WTC11 (cell line): ENCODE measurements at regions not wholly inside any gene's neighbourhood (a gene's known extent, or its start where the extent isn't known, plus 50 kb on each side); places are given as distances from the start of the nearest gene placed in this dataset.

ENCODE experiments used
- ATAC-seq: fragments of 200-7000 bp; cut with Tn5 transposase; 2 replicates; pipeline ENCODE4 v1.10.0; 2021; ENCODE audit warnings: mild to moderate bottlenecking, moderate library complexity
- CTCF ChIA-PET: fragments of 300-600 bp; sonication (Branson Sonifier 250); formaldehyde crosslinking; loops from one replicate; lab custom pipeline; 2021; ENCODE audit warnings: antibody characterized with exemption; lab: Charles Lee
- POLR2A ChIA-PET: fragments of 350-600 bp; sonication (Branson Sonifier 250); formaldehyde crosslinking; loops from one replicate; lab custom pipeline; 2021; ENCODE audit warnings: antibody characterized with exemption; lab: Charles Lee
- DNase-seq: peaks from one replicate; pipeline ENCODE4 v3.0.0; 2021; ENCODE audit warnings: low spot score
- H3K27ac Mint-ChIP-seq: 2 replicates; pipeline ENCODE4 v1.8.0; 2021; ENCODE audit warnings: mixed read lengths
- H3K27me3 Mint-ChIP-seq: 2 replicates; pipeline ENCODE4 v1.8.0; 2021; ENCODE audit warnings: low read depth, mild to moderate bottlenecking, moderate library complexity, mixed read lengths
- H3K36me3 Mint-ChIP-seq: 2 replicates; pipeline ENCODE4 v1.8.0; 2021; ENCODE audit warnings: mixed read lengths
- H3K4me1 Mint-ChIP-seq: 2 replicates; pipeline ENCODE4 v1.8.0; 2022; ENCODE audit warnings: mixed read lengths
- H3K4me3 Mint-ChIP-seq: 2 replicates; pipeline ENCODE4 v1.8.0; 2021; ENCODE audit warnings: mild to moderate bottlenecking, moderate library complexity, mixed read lengths
- H3K9me3 Mint-ChIP-seq: 2 replicates; pipeline ENCODE4 v1.8.0; 2021; ENCODE audit warnings: mixed read lengths
- CBFB ChIP-seq: sonication (generic); formaldehyde crosslinking; IDR thresholded peaks from 2 replicates; pipeline ENCODE4 v1.8.1; 2022; ENCODE audit warnings: mild to moderate bottlenecking, low read depth, missing genetic modification reagents
- CREM ChIP-seq: sonication (generic); formaldehyde crosslinking; IDR thresholded peaks from 2 replicates; pipeline ENCODE4 v1.8.1; 2022; ENCODE audit warnings: mild to moderate bottlenecking, missing genetic modification reagents, moderate library complexity
- EMX1 ChIP-seq: fragments of 250-450 bp; sonication (Bioruptor Pico); IDR thresholded peaks from 2 replicates; pipeline ENCODE4 v1.8.0; 2021; ENCODE audit warnings: mild to moderate bottlenecking
- ESRRA ChIP-seq: sonication (generic); formaldehyde crosslinking; IDR thresholded peaks from 2 replicates; pipeline ENCODE4 v1.8.1; 2022; ENCODE audit warnings: mild to moderate bottlenecking, missing genetic modification reagents, borderline replicate concordance
- FOXJ3 ChIP-seq: sonication (generic); formaldehyde crosslinking; IDR thresholded peaks from 2 replicates; pipeline ENCODE4 v1.9.0; 2021; ENCODE audit warnings: missing genetic modification reagents, mild to moderate bottlenecking, borderline replicate concordance
- IRF2 ChIP-seq: sonication (generic); formaldehyde crosslinking; IDR thresholded peaks from 2 replicates; pipeline ENCODE4 v1.8.0; 2022; ENCODE audit warnings: low read depth, missing genetic modification reagents, borderline replicate concordance
- MYBL2 ChIP-seq: sonication (generic); formaldehyde crosslinking; IDR thresholded peaks from 2 replicates; pipeline ENCODE4 v1.8.1; 2023; ENCODE audit warnings: mild to moderate bottlenecking, moderate library complexity, missing genetic modification reagents
- SOX15 ChIP-seq: fragments of 250-450 bp; sonication (Bioruptor Pico); IDR thresholded peaks from 2 replicates; pipeline ENCODE4 v1.9.0; 2021; ENCODE audit warnings: mild to moderate bottlenecking
- TEAD1 ChIP-seq: sonication (generic); formaldehyde crosslinking; IDR thresholded peaks from 2 replicates; pipeline ENCODE4 v1.8.0; 2022; ENCODE audit warnings: mild to moderate bottlenecking, missing genetic modification reagents
- ZNF396 ChIP-seq: fragments of 250-450 bp; sonication (Bioruptor Pico); IDR thresholded peaks from 2 replicates; pipeline ENCODE4 v1.8.0; 2021; ENCODE audit warnings: mild to moderate bottlenecking, moderate library complexity, borderline replicate concordance
- TF ChIP-seq, protein P1 (sequence below): sonication (generic); formaldehyde crosslinking; IDR thresholded peaks from 2 replicates; pipeline ENCODE4 v1.8.1; 2022; ENCODE audit warnings: mild to moderate bottlenecking, moderate library complexity, missing genetic modification reagents
- TF ChIP-seq, protein P2 (sequence below): sonication (generic); formaldehyde crosslinking; IDR thresholded peaks from 2 replicates; pipeline ENCODE4 v1.8.1; 2022; ENCODE audit warnings: low read depth, missing genetic modification reagents, borderline replicate concordance
- TF ChIP-seq, protein P3 (sequence below): sonication (generic); formaldehyde crosslinking; IDR thresholded peaks from 2 replicates; pipeline ENCODE4 v1.8.0; 2022; ENCODE audit warnings: mild to moderate bottlenecking, missing genetic modification reagents
- TF ChIP-seq, protein P4 (sequence below): sonication (generic); formaldehyde crosslinking; IDR thresholded peaks from 2 replicates; pipeline ENCODE4 v1.8.1; 2023; ENCODE audit warnings: mild to moderate bottlenecking, moderate library complexity, missing genetic modification reagents
- TF ChIP-seq, protein P5 (sequence below): sonication (generic); formaldehyde crosslinking; conservative IDR thresholded peaks from 2 replicates; pipeline ENCODE4 v1.8.1; 2022; ENCODE audit warnings: mild to moderate bottlenecking, missing genetic modification reagents
- TF ChIP-seq, protein P6 (sequence below): sonication (generic); formaldehyde crosslinking; IDR thresholded peaks from 2 replicates; pipeline ENCODE4 v1.8.0; 2023; ENCODE audit warnings: mild to moderate bottlenecking, missing genetic modification reagents
- TF ChIP-seq, protein P7 (sequence below): fragments of 250-450 bp; sonication (Bioruptor Pico); conservative IDR thresholded peaks from 2 replicates; pipeline ENCODE4 v1.9.0; 2021; ENCODE audit warnings: mild to moderate bottlenecking

DNA sequence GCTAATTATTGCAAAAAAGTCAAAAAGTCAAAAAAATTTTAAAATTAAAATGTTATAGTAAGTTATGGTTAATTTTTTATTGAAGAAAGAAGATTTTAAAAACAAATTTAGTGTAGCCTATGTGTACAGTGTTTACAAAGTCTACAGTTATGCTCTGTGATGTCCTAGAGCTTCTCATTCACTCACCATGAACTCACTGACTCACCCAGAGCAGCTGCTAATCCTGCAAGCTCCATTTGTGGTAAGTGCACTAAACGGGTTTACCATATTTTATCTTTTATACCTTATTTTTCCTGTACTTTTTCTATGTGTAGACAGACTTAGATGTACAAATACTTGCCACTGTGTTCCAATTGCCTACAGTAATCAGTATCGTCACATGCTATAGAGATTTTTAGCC is 788.2 kb downstream of the DSC3 start (continued):
- TF ChIP-seq, protein P1, sequence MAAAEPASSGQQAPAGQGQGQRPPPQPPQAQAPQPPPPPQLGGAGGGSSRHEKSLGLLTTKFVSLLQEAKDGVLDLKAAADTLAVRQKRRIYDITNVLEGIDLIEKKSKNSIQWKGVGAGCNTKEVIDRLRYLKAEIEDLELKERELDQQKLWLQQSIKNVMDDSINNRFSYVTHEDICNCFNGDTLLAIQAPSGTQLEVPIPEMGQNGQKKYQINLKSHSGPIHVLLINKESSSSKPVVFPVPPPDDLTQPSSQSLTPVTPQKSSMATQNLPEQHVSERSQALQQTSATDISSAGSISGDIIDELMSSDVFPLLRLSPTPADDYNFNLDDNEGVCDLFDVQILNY (CRISPR knock-in tag), result no peak
- TF ChIP-seq, protein P2, sequence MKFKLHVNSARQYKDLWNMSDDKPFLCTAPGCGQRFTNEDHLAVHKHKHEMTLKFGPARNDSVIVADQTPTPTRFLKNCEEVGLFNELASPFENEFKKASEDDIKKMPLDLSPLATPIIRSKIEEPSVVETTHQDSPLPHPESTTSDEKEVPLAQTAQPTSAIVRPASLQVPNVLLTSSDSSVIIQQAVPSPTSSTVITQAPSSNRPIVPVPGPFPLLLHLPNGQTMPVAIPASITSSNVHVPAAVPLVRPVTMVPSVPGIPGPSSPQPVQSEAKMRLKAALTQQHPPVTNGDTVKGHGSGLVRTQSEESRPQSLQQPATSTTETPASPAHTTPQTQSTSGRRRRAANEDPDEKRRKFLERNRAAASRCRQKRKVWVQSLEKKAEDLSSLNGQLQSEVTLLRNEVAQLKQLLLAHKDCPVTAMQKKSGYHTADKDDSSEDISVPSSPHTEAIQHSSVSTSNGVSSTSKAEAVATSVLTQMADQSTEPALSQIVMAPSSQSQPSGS (CRISPR knock-in tag), result no peak
- TF ChIP-seq IRF2 (no peak), EMX1 (no peak), MYBL2 (CRISPR knock-in tag) (no peak), FOXJ3 (CRISPR knock-in tag) (no peak), SOX15 (CRISPR knock-in tag) (no peak)

DNA sequence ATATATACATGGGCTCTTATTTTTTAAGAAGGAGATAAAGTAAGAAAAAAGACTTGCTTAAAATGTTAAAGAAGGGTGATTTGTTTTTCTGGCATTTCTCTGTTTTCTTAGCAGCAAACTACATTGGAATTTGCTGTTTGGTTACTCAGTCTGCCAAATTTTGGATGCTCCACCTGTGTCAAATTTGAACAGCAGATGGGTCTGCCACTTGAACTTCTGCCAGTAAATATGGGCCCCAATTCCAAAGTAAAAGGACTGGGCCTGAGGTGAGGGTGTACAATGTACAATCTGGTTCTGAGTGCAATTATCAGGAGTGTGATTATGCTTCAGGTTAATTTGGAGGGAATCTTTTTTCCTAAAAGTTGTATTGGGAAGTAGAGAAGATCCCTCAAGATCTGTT is 794.5 kb downstream of the DSC3 start:
- POLR2A ChIA-PET, result no interaction called here

DNA sequence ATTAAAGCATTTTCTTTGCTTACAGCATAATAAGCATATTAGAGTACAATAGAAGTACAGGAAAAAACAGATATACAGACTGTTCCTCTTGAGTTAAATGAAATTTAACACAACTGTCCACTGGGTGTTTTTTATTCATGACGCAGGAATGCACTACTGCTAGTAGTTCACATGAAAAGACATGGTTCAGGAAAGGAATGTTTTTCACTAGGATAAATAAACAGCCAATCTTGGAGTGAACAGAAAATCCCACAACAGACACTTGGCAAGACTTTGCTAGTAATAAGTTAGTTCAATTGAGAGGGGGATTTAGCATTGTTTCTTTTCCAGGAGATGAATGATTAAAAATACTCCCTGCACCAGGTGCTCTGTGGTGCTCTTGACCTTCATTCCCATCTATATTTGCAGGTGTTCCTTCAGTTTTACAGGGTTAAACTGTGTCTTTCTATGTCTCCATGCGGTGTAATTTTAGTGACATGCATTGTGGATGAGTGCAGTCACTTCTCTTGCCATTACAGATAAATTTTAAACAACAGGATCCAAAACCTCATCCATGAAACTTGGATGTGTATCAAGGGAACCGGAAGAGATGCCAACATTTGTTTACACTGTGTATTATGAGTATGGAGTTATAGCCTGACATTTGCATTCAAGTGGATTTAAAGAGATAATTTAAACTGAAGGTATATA is 796.6 kb downstream of the DSC3 start:
- Mint-ChIP-seq H3K4me1 (peaks cover 5% of the 10 kb centered on the region; the same call in 1 of the 2 replicates), H3K9me3 (peaks cover 4% of the 10 kb centered on the region), H3K4me3 (no peak overlapping the region), H3K27ac (no peak overlapping the region), H3K27me3 (no peaks in the 10 kb centered on the region), H3K36me3 (no peaks in the 10 kb centered on the region)
- ChIA-PET POLR2A (no interaction called here), CTCF (no interaction called here)
- ATAC-seq (no peak), DNase-seq (no peak)
- no peak for TF ChIP-seq ESRRA
- no peak for TF ChIP-seq TEAD1 (CRISPR knock-in tag)
- TF ChIP-seq, protein P3, sequence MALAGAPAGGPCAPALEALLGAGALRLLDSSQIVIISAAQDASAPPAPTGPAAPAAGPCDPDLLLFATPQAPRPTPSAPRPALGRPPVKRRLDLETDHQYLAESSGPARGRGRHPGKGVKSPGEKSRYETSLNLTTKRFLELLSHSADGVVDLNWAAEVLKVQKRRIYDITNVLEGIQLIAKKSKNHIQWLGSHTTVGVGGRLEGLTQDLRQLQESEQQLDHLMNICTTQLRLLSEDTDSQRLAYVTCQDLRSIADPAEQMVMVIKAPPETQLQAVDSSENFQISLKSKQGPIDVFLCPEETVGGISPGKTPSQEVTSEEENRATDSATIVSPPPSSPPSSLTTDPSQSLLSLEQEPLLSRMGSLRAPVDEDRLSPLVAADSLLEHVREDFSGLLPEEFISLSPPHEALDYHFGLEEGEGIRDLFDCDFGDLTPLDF, result no peak

More for the DNA sequence above, 794.5 kb downstream of the DSC3 start:
- CTCF ChIA-PET, result no interaction called here
- TF ChIP-seq, protein P2 (CRISPR knock-in tag), result no peak
- TF ChIP-seq, protein P4, sequence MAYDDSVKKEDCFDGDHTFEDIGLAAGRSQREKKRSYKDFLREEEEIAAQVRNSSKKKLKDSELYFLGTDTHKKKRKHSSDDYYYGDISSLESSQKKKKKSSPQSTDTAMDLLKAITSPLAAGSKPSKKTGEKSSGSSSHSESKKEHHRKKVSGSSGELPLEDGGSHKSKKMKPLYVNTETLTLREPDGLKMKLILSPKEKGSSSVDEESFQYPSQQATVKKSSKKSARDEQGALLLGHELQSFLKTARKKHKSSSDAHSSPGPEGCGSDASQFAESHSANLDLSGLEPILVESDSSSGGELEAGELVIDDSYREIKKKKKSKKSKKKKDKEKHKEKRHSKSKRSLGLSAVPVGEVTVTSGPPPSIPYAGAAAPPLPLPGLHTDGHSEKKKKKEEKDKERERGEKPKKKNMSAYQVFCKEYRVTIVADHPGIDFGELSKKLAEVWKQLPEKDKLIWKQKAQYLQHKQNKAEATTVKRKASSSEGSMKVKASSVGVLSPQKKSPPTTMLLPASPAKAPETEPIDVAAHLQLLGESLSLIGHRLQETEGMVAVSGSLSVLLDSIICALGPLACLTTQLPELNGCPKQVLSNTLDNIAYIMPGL (CRISPR knock-in tag), result no peak
- TF ChIP-seq, protein P5, sequence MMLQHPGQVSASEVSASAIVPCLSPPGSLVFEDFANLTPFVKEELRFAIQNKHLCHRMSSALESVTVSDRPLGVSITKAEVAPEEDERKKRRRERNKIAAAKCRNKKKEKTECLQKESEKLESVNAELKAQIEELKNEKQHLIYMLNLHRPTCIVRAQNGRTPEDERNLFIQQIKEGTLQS (CRISPR knock-in tag), result no peak
- TF ChIP-seq ZNF396 (CRISPR knock-in tag), result no peak
- no peak for ATAC-seq
- H3K4me1 Mint-ChIP-seq, result peaks cover 5% of the 10 kb centered on the region; the same call in 1 of the 2 replicates
- no peak overlapping the region for H3K4me3 Mint-ChIP-seq
- H3K27me3 Mint-ChIP-seq, result no peaks in the 10 kb centered on the region
- no peak for DNase-seq
- H3K36me3 Mint-ChIP-seq, result no peaks in the 10 kb centered on the region
- H3K9me3 Mint-ChIP-seq, result peaks cover 4% of the 10 kb centered on the region
- no peak overlapping the region for H3K27ac Mint-ChIP-seq

DNA sequence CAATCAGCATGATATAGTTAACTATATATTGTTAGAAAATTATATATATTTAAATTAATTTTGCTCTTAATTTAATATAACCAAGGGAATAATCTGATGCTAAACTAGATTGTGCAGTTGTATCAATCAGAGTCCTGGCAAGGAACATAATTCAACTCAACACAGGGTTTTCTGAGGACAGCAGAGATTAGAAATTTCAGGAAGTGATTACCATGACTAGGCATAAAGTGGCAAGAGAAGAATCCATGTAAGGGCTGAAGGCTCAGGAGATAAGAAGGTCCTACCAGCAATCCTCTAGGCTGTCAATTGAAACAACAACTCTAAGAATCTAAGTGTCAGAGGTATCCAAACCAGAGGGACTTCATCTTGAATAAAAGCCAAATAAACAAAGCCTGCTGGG is 807.8 kb downstream of the DSC3 start:
- DNase-seq, result no peak
- no peaks in the 10 kb centered on the region for H3K36me3 Mint-ChIP-seq
- POLR2A ChIA-PET, result no interaction called here
- CTCF ChIA-PET, result no interaction called here
- H3K4me3 Mint-ChIP-seq, result no peak overlapping the region
- ATAC-seq, result no peak
- no peak overlapping the region for H3K27ac Mint-ChIP-seq
- no peaks in the 10 kb centered on the region for H3K27me3 Mint-ChIP-seq
- no peaks in the 10 kb centered on the region for H3K4me1 Mint-ChIP-seq
- H3K9me3 Mint-ChIP-seq, result no peaks in the 10 kb centered on the region
- TF ChIP-seq CBFB (CRISPR knock-in tag) (no peak), CREM (CRISPR knock-in tag) (no peak)
- TF ChIP-seq, protein P6, sequence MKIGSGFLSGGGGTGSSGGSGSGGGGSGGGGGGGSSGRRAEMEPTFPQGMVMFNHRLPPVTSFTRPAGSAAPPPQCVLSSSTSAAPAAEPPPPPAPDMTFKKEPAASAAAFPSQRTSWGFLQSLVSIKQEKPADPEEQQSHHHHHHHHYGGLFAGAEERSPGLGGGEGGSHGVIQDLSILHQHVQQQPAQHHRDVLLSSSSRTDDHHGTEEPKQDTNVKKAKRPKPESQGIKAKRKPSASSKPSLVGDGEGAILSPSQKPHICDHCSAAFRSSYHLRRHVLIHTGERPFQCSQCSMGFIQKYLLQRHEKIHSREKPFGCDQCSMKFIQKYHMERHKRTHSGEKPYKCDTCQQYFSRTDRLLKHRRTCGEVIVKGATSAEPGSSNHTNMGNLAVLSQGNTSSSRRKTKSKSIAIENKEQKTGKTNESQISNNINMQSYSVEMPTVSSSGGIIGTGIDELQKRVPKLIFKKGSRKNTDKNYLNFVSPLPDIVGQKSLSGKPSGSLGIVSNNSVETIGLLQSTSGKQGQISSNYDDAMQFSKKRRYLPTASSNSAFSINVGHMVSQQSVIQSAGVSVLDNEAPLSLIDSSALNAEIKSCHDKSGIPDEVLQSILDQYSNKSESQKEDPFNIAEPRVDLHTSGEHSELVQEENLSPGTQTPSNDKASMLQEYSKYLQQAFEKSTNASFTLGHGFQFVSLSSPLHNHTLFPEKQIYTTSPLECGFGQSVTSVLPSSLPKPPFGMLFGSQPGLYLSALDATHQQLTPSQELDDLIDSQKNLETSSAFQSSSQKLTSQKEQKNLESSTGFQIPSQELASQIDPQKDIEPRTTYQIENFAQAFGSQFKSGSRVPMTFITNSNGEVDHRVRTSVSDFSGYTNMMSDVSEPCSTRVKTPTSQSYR, result no peak
- TF ChIP-seq, protein P7, sequence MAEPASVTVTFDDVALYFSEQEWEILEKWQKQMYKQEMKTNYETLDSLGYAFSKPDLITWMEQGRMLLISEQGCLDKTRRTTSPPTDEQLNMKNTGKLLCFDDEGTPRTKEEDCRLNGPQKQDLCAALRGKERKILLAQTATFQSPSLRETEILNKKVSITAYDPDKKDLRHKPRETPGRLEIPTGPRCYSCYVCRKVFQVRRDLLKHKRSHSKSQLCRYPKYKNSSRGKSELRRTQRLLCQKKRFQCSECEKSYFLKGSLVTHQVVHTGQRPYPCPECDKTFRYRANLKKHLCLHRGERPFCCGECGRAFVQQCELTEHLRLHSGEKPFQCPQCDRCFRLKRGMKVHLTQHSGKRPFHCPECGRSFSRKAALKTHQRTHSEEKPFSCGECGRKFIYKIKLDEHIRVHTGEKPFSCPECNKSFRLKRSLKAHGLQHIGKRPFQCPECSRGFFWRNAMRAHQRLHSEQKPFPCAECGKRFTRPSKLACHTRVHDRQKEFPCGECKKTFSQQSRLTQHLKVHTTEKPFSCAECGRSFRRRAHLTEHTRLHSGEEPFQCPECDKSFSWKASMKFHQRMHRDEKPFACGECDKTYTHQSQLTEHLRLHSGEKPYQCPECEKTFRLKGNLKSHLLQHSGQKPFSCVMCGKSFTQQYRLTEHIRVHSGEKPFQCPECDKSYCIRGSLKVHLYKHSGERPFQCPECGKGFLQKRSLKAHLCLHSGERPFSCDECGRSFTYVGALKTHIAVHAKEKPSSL (CRISPR knock-in tag), result no peak
